Activated T-cell treated with anti-CD3 and anti-CD28 coated beads for 24 hours (primary cell): ENCODE measurements at regions not wholly inside any gene's neighbourhood (a gene's known extent, or its start where the extent isn't known, plus 50 kb on each side); places are given as distances from the start of the nearest gene placed in this dataset.
"Not testable (repeated sequence)": the region's sequence is repeated elsewhere in the genome, so short reads cannot be mapped to it uniquely, and the experiment has no call there.

Experiments used
- DNase-seq: peaks from one replicate; pipeline ENCODE4 v3.0.0-alpha.2; 2020; ENCODE audit warnings: low read depth

DNA sequence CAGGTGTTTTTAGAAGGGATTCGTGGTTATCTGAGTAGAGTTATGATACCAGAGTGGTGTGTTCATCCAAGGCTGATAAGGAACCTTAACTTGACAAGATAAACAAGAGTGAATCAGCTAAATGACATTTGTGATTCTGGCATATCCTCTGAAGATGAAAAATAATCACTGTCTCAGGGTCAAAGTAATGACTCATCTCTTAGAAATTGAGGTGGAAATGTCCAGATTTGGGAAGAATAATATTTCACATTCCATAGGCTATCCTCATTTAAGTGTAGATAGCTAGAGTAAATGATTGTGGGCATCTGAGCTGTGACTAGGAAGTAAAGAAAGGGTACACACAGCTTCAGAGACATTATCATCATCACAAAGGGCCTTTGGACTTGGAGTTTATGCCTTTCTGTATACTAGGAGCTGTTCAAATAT lies 255.7 kb downstream of the GJA1 start:
- DNase-seq = no peak

DNA sequence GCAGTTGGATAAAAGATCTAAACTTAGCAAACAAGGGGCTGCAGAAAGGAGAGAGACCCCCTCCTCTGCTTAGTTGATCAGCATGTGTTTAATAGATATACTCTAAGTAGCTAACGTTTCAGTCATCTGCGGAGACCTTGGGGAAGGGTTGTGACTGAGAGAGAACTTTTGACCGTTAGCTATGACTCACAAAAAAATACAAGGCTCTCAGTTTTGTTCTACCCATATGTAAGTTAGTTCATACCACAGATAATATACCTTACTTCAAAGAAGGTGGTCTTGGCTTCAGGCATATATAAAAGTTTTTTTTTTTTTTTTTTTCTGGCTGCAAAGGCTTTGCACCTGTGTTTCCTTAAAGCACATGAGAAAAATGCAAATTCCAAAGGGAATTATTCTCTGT lies 258.9 kb downstream of the GJA1 start:
- DNase-seq = no peak

DNA sequence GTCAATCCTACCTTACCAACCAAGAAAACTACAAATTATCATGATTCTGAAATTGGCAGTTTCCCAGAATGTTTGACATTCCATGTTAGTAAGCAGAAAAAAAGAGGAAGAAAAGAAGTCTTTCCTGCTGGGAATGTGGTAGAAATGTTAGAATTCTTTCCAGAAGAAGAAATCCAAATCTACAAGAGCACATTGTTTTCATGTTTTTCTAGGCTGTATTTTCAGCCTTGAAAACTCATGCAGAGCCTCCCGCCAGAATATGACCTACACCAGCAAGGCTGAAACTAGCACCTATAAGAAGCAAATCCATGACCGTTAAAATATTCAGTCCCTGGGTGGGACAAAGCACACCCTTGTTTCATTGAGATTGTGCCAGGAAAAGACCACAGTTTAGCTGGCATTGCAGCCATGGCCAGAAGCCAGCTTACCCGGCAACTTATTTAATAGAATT lies 259.4 kb downstream of the GJA1 start:
- no peak for DNase-seq

DNA sequence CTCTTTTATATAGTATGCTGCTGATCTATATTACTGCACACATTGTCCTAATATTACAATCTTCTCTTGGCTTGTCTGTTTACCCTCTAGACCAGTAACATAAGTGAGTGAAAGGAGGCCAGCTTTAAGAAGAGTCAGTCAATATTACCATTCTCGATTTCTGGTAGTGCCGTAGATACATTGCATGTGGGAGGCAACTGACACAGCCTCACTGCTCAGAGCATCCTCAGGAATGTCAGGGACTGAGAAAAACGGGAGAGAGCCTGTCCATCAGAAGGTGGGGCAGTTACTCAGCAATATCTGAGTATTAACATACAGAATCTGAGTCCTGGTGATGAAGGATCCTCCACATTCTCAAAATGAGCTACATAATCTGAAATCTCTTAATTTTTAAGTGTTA lies 259.9 kb downstream of the GJA1 start:
- no peak for DNase-seq

DNA sequence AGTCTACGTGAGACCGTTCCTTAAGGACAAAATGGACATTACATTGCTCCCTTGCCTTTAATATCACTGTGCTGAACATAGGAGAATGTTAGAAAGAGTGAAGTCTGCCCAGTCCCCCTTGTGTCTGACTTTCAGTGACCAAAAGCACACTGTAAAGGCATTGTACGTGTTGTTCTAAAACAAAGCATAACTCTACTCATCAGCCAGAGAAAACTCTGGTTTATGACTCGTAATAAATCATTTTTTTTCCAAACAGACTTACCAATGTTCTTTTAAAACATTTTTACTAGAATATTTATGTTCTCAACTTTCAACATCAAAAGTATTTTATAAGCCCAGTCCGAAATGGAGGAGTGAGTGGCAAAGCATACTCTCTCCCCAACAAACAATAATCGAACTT lies 262.5 kb downstream of the GJA1 start:
- no peak for DNase-seq

DNA sequence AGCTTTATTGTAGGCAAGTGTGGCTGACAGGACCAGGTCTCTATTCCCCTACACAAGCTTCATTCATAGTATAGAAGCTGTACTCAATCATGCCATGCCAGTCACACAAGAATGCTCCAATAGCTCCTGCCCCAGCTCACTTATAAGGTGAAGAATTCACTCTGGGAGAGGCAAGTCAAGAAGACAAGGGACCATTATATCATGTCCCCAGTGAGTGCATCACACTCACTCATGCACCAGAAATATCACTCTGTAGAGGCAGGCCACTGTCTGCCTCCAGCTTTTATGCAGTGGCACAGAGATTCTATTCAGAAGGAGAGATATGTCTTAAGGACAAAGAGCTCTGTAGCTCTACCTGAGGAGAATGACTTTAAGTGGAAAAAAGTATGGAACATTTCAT lies 263.2 kb downstream of the GJA1 start:
- DNase-seq = no peak

DNA sequence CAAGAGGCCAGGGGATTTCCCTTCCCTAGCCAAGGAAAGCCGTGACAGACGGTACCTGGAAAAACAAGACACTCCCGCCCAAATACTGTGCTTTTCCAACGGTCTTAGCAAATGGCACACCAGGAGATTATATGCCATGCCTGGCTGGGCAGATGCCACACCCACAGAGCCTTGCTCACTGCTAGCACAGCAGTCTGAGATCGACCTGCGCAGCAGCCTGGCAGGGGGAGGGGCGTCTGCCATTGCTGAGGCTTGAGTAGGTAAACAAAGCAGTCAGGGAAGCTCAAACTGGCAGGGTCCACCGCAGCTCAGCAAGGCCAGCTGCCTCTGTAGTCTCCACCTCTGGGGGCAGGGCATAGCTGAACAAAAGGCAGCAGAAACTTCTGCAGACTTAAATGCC lies 267.7 kb downstream of the GJA1 start:
- not testable (repeated sequence) for DNase-seq

DNA sequence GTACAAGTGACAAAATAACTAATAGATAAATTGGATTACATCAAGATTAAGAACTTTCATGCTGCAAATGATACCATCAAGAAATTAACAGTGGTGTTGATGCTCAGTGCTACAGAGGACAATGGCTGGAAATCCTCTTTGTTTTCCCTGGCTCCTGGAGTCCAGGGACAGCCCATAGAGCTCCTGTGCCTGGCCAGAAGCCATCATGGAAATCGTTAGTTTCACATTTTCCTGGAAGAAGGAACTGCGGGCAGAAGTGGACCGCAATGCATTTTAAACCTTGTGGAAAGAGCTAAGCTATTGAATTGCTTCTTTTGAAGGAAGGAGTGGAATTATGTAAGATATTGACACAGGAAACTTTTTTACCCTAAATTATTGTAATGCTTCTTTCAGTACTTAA lies 276.0 kb downstream of the GJA1 start:
- no peak for DNase-seq

DNA sequence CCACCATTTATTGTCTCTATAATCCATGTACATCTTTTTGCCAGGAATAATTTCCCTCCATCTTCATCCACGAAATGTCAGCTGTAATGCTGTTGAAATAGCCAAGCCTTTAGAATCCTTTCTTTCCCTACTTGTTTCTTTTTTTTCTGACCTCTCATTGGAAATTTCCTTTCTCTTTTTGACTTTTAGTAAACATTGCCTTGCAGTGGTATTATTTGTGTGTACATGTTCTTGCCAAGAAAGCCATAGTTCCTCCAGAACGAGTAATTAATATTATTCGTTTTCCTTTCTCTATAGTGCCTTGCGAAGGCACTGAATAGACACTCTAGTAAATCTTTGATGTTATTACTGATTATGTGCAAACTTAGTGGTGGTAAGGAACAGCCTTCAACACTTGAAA lies 282.2 kb downstream of the GJA1 start:
- no peak for DNase-seq

DNA sequence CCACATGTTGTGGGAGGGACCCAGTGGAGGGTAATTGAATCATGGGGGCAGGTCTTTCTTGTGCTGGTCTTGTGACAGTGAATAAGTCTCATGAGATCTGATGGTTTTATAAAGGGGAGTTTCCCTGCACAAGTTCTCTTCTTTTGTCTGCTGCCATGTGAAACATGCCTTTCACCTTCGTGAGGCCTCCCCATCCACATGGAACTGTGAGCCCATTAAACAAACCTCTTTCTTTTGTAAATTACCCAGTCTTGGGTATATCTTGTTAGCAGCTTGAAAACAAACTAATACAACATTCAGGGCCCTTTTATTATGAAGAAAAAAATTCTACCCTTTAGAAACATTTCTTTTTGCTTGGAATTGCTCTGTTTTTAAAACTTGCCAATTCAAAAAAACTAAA lies 285.4 kb downstream of the GJA1 start:
- DNase-seq = not testable (repeated sequence)

DNA sequence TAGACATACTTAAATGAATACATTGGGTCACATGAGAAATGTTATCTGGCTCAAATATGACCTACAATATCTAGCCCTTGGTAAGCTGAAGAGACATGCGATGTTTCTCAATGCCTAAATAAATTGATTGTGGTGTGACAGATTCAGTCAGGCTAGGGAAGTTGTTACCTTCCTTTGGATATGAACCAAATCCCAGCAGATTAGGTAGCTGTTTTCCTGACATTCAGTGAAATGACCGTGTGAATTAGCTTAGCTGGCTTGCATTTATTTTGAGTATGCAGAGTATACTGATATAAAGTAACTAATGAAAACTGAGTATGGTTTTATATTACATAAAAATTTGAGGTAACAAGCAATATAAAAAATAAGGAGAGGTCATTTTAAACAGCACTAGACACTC lies 288.2 kb downstream of the GJA1 start:
- DNase-seq = no peak

DNA sequence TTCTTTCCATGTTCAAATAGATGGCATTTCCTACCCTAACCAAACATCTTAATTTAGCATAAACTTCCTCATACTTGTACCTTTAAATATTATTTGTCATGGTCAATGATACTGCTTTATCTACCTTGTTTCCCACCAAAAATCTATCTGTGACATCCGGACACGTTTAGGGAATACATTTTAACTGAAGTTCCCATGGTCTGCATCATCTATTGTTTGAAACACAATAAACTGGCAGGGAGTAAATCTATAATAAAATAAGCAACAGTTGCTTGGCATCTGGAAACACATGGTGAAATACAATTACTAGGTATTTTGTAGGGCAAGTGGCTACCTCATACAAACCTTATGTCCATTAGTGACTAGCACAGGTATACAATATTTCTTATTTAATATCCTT lies 289.1 kb downstream of the GJA1 start:
- DNase-seq = no peak

DNA sequence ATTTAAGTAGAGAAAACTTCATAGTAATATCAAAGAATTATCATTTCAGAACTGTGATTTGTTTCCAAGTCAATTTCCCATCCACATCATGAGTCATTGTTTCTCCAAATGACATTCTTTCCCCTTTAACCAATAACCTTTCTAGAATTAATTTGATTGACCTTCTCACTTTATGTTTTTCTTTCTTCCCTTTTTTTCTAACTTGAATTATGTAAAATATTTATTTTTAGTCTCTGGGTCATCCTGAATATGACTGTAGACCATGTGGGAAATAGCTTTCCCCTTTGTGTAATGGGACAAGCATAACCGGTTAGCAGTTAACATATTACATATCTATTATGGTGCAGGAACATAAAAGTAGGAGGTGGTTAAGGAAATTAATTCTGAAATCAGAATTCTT lies 291.1 kb downstream of the GJA1 start:
- DNase-seq = no peak

DNA sequence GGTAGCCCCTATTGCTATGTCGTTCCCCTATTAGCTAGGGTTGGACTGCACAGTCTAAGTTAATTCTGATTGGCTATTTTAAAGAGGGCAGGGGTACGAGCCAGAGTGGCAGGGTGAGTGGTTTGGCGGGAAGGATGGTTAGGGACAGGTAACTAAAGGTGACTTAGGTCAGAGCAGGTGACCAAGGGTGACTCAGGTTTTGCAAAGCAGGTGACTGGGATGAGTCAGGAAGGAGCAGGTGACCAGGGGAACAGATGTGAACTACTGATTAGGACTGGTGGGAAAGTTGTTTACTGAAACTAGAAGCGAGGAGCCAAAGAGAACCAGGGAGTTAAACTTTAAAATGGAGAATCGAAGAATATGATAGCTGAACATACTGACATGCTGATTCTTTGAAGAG lies 295.2 kb downstream of the GJA1 start:
- DNase-seq = no peak

DNA sequence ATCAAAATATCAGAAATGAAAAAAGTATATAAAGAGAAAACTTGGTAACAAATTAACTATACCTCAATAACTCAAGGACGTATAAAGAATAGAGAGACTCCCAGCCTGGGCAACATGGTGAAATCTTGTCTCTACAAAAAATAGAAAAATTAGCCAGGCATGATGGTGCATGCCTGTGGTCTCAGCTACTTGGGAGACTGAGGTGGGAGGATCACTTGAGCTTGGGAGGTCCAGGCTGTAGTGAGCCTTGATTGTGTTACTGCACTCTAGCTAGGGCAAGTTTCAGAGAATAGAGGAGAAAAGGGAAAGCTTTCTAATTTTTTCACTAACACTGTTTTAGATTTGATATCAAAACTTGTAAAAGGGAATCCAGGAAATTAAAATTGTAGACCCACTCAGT lies 295.9 kb downstream of the GJA1 start:
- DNase-seq = no peak

DNA sequence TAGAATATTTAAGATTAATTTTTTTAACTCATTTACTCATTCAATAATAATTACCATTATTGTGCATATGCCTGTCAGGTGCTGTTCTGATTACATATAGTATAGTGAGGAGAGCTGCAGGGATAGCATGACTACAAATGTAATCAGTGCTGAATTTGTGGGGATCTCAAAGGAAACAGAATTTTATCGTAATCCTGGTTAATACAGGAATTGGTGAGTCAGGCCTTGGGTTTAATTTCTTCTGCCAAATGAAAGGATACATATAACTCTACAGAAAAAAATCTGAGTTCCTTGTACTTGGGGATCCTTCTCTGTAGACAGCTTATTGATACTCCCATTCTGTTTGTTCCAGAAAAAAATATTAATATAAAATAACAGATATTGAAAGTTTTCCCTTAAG lies 297.2 kb downstream of the GJA1 start:
- DNase-seq = no peak

DNA sequence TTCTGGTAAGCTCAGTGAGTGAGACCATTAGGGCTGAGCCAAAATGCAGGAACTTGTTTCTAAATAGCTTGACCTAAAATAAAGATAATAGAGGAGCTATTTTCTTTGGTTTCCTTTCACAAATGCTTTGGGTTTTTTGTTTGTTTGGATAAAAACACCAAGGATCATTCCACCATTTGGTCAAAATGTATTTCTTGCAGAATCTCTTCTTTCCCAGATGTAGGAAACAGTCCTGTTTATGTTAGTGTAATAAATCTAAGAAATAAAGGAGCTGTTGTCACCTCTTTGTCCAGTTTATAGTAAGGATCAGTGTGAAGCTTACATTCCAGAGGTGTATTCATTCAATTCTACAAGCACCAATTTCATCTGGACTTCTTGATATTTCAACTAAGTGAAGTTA lies 297.8 kb downstream of the GJA1 start:
- DNase-seq = no peak

DNA sequence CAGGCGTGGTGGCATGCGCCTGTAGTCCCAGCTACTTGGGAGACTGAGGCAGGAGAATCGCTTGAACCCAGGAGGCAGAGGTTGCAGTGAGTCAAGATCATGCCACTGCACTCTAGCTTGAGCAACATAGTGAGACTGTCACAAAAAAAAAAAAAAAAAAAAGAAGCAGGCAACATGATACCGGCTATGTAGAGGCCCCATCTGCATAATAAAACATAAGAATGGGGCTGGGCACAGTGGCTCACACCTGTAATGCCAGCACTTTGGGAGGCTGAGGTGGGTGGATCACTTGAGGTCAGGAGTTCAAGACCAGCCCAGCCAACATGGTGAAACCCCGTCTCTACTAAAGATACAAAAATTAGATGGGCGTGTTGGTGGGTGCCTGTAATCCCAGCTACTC lies 304.7 kb downstream of the GJA1 start:
- not testable (repeated sequence) for DNase-seq

DNA sequence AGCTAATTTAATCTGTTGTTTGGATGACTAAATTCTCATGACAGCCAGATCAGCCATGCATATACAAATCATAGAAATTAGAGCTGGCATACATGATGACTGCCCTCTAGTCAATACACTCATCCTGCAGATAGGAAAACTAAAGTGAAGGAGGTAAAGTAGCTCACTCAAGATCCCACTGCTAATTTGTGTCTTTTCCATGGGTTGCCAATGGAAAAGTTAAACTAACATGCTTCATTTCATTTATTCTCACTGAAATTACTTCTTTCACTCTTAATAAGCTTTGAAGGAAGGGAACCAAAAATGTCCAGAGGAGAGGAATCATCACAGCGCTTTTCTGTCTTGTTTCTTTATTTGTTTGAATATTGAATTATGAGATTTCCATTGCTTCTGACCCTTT lies 308.2 kb downstream of the GJA1 start:
- no peak for DNase-seq

DNA sequence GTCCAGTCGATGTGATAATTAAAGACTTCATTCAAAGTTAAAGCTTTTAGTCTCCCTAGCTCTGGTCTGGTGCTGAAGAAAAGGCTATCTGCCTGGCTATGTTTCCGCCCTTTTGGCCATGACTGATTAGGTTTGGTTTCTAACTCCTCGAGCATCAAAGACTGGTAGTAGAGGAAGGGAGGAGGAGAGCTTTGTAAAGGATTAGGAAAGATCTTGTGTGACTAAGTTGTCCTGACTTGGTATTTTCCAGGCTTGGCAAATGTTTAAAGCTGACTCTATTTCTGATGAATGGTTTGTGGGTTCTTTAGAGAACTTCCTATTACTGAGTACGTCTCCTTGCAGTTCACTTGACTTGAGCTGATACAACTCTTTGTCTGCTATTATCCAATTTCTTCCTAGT lies 312.9 kb downstream of the GJA1 start:
- DNase-seq = no peak

DNA sequence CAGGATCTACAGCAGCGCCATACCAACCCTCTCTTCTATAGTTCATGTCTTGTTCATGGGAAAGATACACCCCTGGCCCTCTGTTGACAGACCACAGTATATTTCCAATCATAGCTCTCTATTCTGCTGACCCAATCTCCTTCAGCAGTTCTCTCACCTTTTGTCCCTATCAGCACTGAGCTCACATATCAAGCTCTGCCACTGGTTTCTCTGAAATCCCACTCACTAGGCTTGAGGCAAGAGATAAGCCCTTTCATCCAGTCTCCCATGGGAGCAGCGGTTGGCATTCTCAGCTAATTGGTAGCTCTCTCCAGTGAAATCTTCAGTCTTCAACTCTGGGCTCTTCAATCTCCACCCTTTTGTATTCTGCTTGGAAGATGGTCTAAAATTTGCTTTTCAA lies 313.4 kb downstream of the GJA1 start:
- no peak for DNase-seq

DNA sequence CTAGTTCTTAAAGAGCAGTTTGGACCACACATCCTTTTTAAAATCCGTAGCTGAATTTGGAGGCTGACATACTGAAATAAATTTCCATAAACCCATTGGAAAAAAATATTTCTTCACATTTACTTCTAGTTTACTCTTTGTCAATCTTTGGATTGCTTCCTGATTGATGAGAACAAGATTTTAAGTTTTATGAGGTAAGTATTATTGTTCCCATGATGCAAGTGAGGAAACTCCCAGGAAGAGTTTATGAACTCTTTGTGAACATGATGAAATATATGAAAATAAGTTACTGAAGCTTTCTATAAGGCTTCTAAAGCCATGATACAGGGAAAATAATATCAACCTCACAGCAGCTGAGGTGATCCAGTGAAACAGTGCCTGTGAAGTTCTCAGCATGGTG lies 320.0 kb downstream of the GJA1 start:
- no peak for DNase-seq

DNA sequence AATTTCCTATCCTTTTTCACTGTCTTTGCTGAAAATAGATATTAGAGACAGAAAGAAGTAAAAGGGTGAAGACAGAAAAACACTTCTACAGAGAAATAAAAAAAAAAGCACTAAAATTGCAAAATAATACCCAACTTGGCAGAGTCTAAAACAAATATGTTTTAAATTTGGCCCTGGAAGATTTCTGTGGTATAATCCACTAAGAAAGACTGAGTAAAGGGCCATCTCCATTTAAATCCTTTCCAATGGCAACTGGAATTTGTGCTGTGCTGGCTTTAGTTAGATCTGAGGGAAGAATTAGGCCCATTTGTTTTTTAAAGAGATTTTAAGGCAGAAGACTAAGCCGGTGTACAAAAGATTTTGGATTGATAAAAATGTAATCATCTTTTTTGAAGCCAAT lies 321.2 kb downstream of the GJA1 start:
- no peak for DNase-seq

DNA sequence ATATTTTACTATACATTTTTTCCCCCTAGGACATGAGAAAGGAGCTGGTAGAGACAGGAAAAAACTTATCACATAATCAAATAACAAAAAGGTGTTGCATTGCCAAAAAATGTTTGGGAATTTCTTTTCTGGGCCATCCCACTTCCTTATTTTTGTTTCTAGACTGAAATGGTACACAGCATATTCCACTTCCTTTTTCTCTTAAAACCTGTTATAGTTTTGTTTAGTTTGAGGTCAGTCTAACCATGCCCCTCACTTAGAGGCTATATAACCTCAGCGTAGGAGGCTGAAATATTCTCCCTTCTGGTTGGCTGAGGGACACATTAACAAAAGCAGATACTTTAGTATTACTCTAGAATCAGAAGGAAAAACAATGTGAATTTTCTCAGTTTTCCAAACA lies 323.9 kb downstream of the GJA1 start:
- no peak for DNase-seq

DNA sequence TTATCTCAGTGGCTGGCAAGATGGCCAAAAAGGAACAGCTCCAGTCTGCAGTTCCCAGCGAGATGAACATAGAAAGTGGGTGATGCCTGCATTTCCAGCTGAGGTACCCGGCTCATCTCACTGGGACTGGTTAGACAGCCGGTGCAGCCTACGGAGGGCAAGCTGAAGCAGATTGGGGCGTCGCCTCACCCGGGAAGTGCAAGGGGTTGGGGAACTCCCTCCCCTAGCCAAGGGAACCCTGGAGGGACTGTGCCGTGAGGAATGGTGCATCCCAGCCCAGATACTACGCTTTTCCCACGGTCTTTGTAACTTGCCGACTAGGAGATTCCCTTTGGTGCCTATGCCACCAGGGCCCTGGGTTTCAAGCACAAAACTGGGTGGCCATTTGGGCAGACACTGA lies 324.7 kb downstream of the GJA1 start:
- no peak for DNase-seq
